ENCODE measurements at regions not wholly inside any gene's neighbourhood (a gene's known extent, or its start where the extent isn't known, plus 50 kb on each side); places are given as distances from the start of the nearest gene placed in this dataset.

DNA sequence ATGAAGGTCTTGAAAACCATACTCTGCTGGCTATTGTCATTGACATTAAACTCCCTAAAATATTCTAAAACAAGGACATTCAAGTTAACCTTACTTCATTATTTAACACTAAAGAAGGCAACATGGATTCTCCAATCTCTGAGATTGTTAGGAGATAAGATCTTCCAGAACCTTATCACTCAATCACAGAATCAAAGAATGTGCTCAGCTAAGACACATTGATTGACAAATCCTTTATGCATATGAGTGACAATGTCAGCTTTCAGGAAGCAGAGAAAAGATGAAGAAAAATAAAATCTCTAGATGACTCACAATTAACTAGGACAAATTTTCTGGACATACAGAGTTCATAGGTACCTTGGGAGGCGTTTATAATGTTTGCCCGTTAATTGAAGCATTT is 787.2 kb downstream of the TSN start:
- Histone ChIP-seq H3K4me3 (ENCODE audit: low read depth, low read length) (no peak overlapping the region), H3K27me3 (ENCODE audit: control insufficient read depth, insufficient read depth, low read length) (no peaks in the 10 kb centered on the region), H3K27ac (ENCODE audit: low read depth, low read length) (no peak overlapping the region), H3K9me3 (ENCODE audit: control insufficient read depth, insufficient read depth, low read length) (no peaks in the 10 kb centered on the region; the same call in 1 of the 2 replicates)
- no peak for DNase-seq (ENCODE audit: low read depth, low spot score)
- TF ChIP-seq, protein P1, sequence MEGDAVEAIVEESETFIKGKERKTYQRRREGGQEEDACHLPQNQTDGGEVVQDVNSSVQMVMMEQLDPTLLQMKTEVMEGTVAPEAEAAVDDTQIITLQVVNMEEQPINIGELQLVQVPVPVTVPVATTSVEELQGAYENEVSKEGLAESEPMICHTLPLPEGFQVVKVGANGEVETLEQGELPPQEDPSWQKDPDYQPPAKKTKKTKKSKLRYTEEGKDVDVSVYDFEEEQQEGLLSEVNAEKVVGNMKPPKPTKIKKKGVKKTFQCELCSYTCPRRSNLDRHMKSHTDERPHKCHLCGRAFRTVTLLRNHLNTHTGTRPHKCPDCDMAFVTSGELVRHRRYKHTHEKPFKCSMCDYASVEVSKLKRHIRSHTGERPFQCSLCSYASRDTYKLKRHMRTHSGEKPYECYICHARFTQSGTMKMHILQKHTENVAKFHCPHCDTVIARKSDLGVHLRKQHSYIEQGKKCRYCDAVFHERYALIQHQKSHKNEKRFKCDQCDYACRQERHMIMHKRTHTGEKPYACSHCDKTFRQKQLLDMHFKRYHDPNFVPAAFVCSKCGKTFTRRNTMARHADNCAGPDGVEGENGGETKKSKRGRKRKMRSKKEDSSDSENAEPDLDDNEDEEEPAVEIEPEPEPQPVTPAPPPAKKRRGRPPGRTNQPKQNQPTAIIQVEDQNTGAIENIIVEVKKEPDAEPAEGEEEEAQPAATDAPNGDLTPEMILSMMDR (IDR thresholded peaks at IDR 0.05; ENCODE audit: low read depth, low read length) = no peak
- POLR2A ChIA-PET = no interaction called here
- CTCF ChIA-PET = no interaction called here

- DNase-seq (ENCODE audit: low read depth, low spot score) = no peak
- ChIA-PET CTCF (no interaction called here), POLR2A (no interaction called here)
- TF ChIP-seq, protein P1 (IDR thresholded peaks at IDR 0.05; ENCODE audit: low read depth, low read length) = no peak
- Histone ChIP-seq H3K9me3 (ENCODE audit: control insufficient read depth, insufficient read depth, low read length) (no peaks in the 10 kb centered on the region; the same call in 1 of the 2 replicates), H3K27me3 (ENCODE audit: control insufficient read depth, insufficient read depth, low read length) (no peaks in the 10 kb centered on the region), H3K27ac (ENCODE audit: low read depth, low read length) (no peak overlapping the region), H3K4me3 (ENCODE audit: low read depth, low read length) (no peak overlapping the region)
Measured at GRCh38 chr2:122543815-122544214, 788.4 kb downstream of the TSN start.

DNA sequence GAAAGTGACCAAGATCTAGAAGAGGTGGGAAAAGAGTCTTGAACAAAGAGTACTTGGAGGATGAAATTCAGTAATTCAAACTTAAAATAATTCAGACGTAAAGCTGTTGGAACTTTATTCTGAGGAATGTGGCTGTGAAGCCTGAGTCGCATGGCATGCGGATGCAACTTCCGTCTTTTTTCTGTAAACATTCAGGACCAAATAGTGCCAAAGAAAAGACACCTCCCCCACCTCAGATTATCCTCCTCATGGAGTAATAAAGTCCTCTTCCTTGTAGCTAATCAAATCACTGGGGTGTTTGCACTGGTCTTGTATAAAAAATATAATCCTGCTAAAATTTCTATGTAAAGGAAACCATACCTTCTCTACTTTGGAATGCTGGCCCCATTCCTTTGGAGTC is 790.4 kb downstream of the TSN start:
- Histone ChIP-seq H3K9me3 (ENCODE audit: control insufficient read depth, insufficient read depth, low read length) (peaks cover 2% of the 10 kb centered on the region), H3K27ac (ENCODE audit: low read depth, low read length) (no peak overlapping the region), H3K27me3 (ENCODE audit: control insufficient read depth, insufficient read depth, low read length) (no peaks in the 10 kb centered on the region), H3K4me3 (ENCODE audit: low read depth, low read length) (no peak overlapping the region)
- TF ChIP-seq, protein P1 (IDR thresholded peaks at IDR 0.05; ENCODE audit: low read depth, low read length) = no peak
- no peak for DNase-seq (ENCODE audit: low read depth, low spot score)
- POLR2A ChIA-PET = no interaction called here
- CTCF ChIA-PET = no interaction called here

DNA sequence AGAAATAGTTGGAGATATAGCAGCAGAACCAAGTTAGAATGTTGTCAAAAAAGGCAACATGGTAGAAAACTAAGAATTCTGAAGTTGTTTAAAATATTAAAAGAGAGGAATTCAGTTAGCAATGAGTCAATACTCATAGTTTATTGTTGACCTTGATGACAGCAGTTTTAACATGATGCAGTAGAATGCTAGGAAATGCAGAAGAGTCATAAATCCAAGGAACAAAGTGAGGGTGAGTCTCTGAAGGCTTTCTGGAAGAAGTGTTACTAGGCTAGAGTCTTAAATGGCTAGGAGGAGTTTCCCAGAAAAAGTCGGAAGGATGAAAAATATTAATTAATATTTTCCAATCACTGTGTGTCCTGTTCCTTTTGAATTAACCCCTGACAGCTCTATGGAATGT is 807.3 kb downstream of the TSN start:
- POLR2A ChIA-PET = no interaction called here

DNA sequence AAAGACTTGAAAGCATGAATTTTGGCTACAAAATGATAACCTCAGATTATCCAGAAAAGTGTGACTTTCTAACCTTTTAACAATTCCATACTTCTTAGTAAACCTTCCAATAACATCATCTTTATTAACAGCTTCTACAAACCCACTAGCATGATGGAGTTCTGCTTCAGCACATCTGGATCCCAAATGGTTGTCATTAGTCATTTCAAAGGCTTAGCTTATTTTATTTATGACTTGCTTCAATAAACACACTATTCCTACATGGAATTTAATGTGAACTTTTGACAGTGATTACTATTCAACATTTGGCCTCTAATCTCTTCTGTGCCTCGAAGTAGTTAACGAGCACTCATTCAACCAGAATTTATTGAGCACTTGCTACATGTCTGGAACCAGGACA is 808.3 kb downstream of the TSN start:
- H3K4me3 ChIP-seq (ENCODE audit: low read depth, low read length) = no peak overlapping the region
- POLR2A ChIA-PET = no interaction called here
- no peaks in the 10 kb centered on the region for H3K9me3 ChIP-seq (ENCODE audit: control insufficient read depth, insufficient read depth, low read length)
- no peaks in the 10 kb centered on the region for H3K27me3 ChIP-seq (ENCODE audit: control insufficient read depth, insufficient read depth, low read length)
- no peak for DNase-seq (ENCODE audit: low read depth, low spot score)
- no peak overlapping the region for H3K27ac ChIP-seq (ENCODE audit: low read depth, low read length)
- TF ChIP-seq, protein P1 (IDR thresholded peaks at IDR 0.05; ENCODE audit: low read depth, low read length) = no peak
- CTCF ChIA-PET = no interaction called here

More for the DNA sequence above, 807.3 kb downstream of the TSN start:
- no peaks in the 10 kb centered on the region for H3K9me3 ChIP-seq (ENCODE audit: control insufficient read depth, insufficient read depth, low read length)
- CTCF ChIA-PET = no interaction called here
- no peak overlapping the region for H3K4me3 ChIP-seq (ENCODE audit: low read depth, low read length)
- no peak overlapping the region for H3K27ac ChIP-seq (ENCODE audit: low read depth, low read length)
- H3K27me3 ChIP-seq (ENCODE audit: control insufficient read depth, insufficient read depth, low read length) = no peaks in the 10 kb centered on the region
- TF ChIP-seq, protein P1 (IDR thresholded peaks at IDR 0.05; ENCODE audit: low read depth, low read length) = no peak
- no peak for DNase-seq (ENCODE audit: low read depth, low spot score)
